Loucy (cell line): ENCODE measurements at regions not wholly inside any gene's neighbourhood (a gene's known extent, or its start where the extent isn't known, plus 50 kb on each side); places are given as distances from the start of the nearest gene placed in this dataset.

Experiments
- H2AFZ ChIP-seq: fragments of 200-600 bp; sonication (generic); 2 replicates; pipeline ENCODE4 v1.6.0; 2016; ENCODE audit warnings: antibody characterized with exemption, mild to moderate bottlenecking, low read length, moderate library complexity
- H3F3A ChIP-seq: fragments of 200-600 bp; 2 replicates; pipeline ENCODE4 v1.6.0; 2016; ENCODE audit warnings: antibody characterized with exemption, low read depth, mild to moderate bottlenecking
- H3K27me3 ChIP-seq: fragments of 200-600 bp; sonication (generic); 2 replicates; pipeline ENCODE4 v1.6.1; 2014; ENCODE audit warnings: low read length, mild to moderate bottlenecking; ENCODE audit not compliant: insufficient read depth, poor library complexity, severe bottlenecking
- H3K36me3 ChIP-seq: fragments of 200-600 bp; sonication (generic); 2 replicates; pipeline ENCODE4 v1.6.1; 2016; ENCODE audit warnings: low read length; ENCODE audit not compliant: insufficient read depth
- H3K4me1 ChIP-seq: fragments of 200-600 bp; sonication (generic); 2 replicates; pipeline ENCODE4 v1.5.1; 2014; ENCODE audit warnings: low read length, mild to moderate bottlenecking; ENCODE audit not compliant: insufficient read depth, poor library complexity, severe bottlenecking
- H3K4me2 ChIP-seq: fragments of 200-600 bp; sonication (generic); 2 replicates; pipeline ENCODE4 v1.6.0; 2014; ENCODE audit warnings: antibody characterized with exemption, low read length, low read depth, mild to moderate bottlenecking; ENCODE audit not compliant: poor library complexity, severe bottlenecking
- H3K4me3 ChIP-seq: fragments of 200-600 bp; sonication (generic); 2 replicates; pipeline ENCODE4 v1.5.1; 2014; ENCODE audit warnings: low read length, mild to moderate bottlenecking, mixed read lengths; ENCODE audit not compliant: poor library complexity, severe bottlenecking
- H3K79me2 ChIP-seq: fragments of 200-600 bp; sonication (generic); 2 replicates; pipeline ENCODE4 v1.6.1; 2014; ENCODE audit warnings: low read length; ENCODE audit not compliant: insufficient read depth
- H3K9ac ChIP-seq: fragments of 200-600 bp; sonication (generic); 2 replicates; pipeline ENCODE4 v1.6.0; 2014; ENCODE audit warnings: mild to moderate bottlenecking, low read depth, low read length, moderate library complexity; ENCODE audit not compliant: poor library complexity, severe bottlenecking
- H3K9me2 ChIP-seq: fragments of 200-600 bp; sonication (generic); replicated peaks from 2 replicates; pipeline ENCODE4 v1.6.1; 2016; ENCODE audit warnings: low read depth, low read length, mixed read lengths
- H3K9me3 ChIP-seq: fragments of 200-600 bp; sonication (generic); 2 replicates; pipeline ENCODE4 v1.6.1; 2014; ENCODE audit warnings: mild to moderate bottlenecking, antibody characterized with exemption, low read length, low read depth; ENCODE audit not compliant: insufficient read depth
- H4K20me1 ChIP-seq: fragments of 200-600 bp; sonication (generic); 2 replicates; pipeline ENCODE4 v1.6.0; 2014; ENCODE audit warnings: antibody characterized with exemption, low read length, mild to moderate bottlenecking; ENCODE audit not compliant: insufficient read depth, poor library complexity, severe bottlenecking
- EZH2phosphoT487 ChIP-seq: fragments of 200-600 bp; IDR thresholded peaks from 2 replicates; pipeline ENCODE4 v1.6.1; 2018; ENCODE audit warnings: antibody characterized with exemption, mild to moderate bottlenecking, moderate library complexity, borderline replicate concordance
- TF ChIP-seq, protein P1 (sequence below): fragments of 200-600 bp; sonication (generic); conservative IDR thresholded peaks from 2 replicates; pipeline ENCODE4 v1.5.1; 2014; ENCODE audit warnings: mild to moderate bottlenecking, antibody characterized with exemption, low read length

GRCh38 chr11:19336331-19336730 is 95.6 kb upstream of the E2F8 start:
- no peak for TF ChIP-seq EZH2phosphoT487
- TF ChIP-seq, protein P1, sequence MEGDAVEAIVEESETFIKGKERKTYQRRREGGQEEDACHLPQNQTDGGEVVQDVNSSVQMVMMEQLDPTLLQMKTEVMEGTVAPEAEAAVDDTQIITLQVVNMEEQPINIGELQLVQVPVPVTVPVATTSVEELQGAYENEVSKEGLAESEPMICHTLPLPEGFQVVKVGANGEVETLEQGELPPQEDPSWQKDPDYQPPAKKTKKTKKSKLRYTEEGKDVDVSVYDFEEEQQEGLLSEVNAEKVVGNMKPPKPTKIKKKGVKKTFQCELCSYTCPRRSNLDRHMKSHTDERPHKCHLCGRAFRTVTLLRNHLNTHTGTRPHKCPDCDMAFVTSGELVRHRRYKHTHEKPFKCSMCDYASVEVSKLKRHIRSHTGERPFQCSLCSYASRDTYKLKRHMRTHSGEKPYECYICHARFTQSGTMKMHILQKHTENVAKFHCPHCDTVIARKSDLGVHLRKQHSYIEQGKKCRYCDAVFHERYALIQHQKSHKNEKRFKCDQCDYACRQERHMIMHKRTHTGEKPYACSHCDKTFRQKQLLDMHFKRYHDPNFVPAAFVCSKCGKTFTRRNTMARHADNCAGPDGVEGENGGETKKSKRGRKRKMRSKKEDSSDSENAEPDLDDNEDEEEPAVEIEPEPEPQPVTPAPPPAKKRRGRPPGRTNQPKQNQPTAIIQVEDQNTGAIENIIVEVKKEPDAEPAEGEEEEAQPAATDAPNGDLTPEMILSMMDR, result no peak

DNA sequence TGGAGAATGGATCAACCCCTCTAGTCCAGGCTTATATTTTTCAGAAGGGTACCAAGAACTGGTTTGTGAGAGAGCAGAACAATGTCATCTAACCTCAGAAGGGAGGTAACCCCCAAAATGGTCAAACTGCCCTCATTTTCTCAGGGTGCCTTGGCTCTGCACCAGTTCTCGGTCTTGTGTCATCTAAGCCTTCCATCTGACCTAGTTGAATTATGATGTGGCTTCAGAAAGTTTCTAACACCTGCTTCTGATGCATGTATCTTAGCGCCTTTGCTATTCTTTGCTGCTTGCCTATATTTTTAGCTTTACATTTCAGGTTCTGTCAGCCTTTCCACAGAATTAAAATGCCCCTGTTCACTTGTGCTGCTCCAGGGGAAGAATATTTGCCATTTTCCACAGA is 91.7 kb upstream of the E2F8 start:
- Histone ChIP-seq H3K27me3 (no peaks in the 10 kb centered on the region), H4K20me1 (no peaks in the 10 kb centered on the region), H3K9me2 (no peaks in the 10 kb centered on the region), H3K9ac (no peak overlapping the region), H3F3A (no peaks in the 10 kb centered on the region), H3K9me3 (no peaks in the 10 kb centered on the region), H3K36me3 (no peaks in the 10 kb centered on the region), H3K4me1 (peaks cover 29% of the 10 kb centered on the region), H3K4me2 (no peak overlapping the region), H2AFZ (no peak overlapping the region), H3K4me3 (no peak overlapping the region), H3K79me2 (no peaks in the 10 kb centered on the region)
- TF ChIP-seq, protein P1, result no peak
- no peak for TF ChIP-seq EZH2phosphoT487

More at GRCh38 chr11:19336331-19336730, 95.6 kb upstream of the E2F8 start:
- Histone ChIP-seq H3K27me3 (no peaks in the 10 kb centered on the region), H2AFZ (no peak overlapping the region), H3K9me3 (no peaks in the 10 kb centered on the region), H3K9me2 (no peaks in the 10 kb centered on the region), H4K20me1 (no peaks in the 10 kb centered on the region), H3K36me3 (no peaks in the 10 kb centered on the region), H3K4me3 (no peak overlapping the region), H3K79me2 (no peaks in the 10 kb centered on the region), H3K4me1 (peaks cover 6% of the 10 kb centered on the region), H3K4me2 (no peak overlapping the region), H3K9ac (no peak overlapping the region), H3F3A (no peaks in the 10 kb centered on the region)

- Histone ChIP-seq H3K4me1 (peaks cover 32% of the 10 kb centered on the region), H3K9me2 (no peaks in the 10 kb centered on the region), H3F3A (no peaks in the 10 kb centered on the region), H3K4me2 (no peak overlapping the region), H3K79me2 (no peaks in the 10 kb centered on the region), H3K9ac (no peak overlapping the region), H2AFZ (no peak overlapping the region), H3K9me3 (no peaks in the 10 kb centered on the region), H3K27me3 (no peaks in the 10 kb centered on the region), H3K4me3 (no peak overlapping the region), H4K20me1 (no peaks in the 10 kb centered on the region), H3K36me3 (no peaks in the 10 kb centered on the region)
- TF ChIP-seq, protein P1, result no peak
- no peak for TF ChIP-seq EZH2phosphoT487
Measured at GRCh38 chr11:19330416-19330815, 89.7 kb upstream of the E2F8 start.
